ENCODE measurements at regions not wholly inside any gene's neighbourhood (a gene's known extent, or its start where the extent isn't known, plus 50 kb on each side); places are given as distances from the start of the nearest gene placed in this dataset.
"Not testable (repeated sequence)": the region's sequence is repeated elsewhere in the genome, so short reads cannot be mapped to it uniquely, and the experiment has no call there.

GRCh38 chr10:64523065-64523759 is 1002.0 kb downstream of the REEP3 start:
- DNase-seq, result no peak

- no peak for DNase-seq
Measured at GRCh38 chr10:64528294-64529002, 1007.2 kb downstream of the REEP3 start.

GRCh38 chr10:64529003-64529350 is 1007.8 kb downstream of the REEP3 start:
- DNase-seq, result no peak

DNA sequence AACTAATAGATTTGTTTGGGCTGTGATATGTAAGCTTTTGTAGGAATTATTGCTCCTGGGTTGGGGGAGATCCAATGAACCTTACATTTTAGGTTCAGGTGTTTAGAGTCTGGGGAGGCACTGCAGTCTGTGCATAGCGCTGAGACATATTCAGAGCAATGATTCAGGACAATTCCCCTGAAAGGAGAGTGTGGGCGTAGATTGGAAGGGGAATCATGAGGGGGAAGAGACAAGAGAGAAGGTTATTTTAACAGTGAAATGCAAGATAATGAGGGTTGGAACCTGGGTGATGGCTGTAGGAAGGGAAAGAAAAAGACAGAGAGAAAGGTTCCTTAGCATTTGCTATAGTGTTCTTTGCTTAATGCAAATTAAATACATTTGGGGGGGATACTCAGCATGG is 1013.4 kb downstream of the REEP3 start:
- DNase-seq, result no peak

DNA sequence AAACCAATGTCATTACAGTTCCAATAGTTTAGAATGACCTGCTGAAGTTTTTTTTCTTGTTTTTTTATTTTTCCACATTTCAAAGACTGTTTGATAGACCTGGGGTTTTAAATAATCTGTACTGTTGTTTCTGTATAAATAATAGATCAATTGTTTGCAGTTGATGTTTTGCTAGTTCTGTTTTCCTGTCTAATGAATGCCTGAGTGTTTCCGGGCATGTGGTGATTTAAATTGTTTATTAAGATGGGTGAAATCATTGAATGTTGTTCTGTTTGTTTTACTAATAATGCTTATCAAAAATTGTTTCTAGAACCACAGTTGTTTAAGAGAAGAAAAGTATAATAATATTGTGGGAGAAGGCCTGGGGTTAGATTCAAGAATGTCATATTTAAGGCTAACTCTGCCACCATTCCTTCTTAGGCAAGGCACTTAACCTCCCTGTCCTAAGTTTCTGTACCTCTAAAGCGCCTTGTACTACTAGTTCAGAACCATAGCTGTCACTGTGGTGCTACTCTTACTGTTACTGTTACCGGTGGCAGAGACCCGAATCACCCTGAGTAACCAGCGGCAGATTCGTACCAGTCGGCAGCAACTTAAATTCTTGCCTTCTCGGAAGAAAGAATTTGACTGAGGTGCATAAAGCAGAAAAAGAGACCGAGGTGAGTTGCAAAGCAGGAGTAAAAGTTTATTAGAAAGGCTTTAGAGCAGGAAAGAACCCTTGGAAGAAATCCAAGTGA is 1014.1 kb downstream of the REEP3 start:
- DNase-seq, result no peak

DNA sequence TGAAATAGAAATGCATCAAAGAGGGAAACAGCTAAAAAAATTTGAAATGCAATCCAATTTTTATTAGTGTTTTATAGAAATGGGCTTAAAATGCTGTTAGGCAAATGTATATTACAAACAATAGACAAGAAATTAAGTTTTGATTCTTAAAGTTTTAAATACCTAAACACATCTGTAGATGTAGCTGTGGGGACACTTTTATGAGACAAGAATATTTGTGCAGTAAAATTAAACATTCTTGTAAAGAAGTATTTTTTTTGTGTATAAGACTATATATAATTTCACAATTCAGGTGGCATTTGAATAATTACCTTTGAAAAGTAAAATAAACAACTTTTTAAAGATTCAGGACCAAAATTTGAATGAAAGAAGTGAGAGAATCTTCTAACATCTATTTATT is 1015.9 kb downstream of the REEP3 start:
- no peak for DNase-seq

DNA sequence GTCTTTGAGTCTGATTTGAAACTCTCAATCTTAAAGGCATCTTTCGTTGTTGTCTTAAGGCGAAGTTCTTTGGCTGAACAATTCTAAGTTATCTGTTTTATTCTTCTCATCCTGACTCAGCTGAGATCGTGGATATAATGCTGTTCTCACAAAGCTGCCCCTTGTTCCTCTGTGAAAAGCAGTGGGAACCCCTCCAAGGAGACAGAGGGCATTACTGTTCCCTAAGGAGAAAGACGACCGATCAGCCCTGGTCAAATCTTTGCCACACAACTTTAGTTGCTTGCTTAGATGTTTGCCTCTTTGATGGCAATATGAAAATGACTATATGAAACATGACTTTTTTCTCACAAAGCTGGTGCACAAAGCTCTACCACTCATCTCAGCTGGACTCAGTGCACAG is 1016.7 kb downstream of the REEP3 start:
- no peak for DNase-seq

DNA sequence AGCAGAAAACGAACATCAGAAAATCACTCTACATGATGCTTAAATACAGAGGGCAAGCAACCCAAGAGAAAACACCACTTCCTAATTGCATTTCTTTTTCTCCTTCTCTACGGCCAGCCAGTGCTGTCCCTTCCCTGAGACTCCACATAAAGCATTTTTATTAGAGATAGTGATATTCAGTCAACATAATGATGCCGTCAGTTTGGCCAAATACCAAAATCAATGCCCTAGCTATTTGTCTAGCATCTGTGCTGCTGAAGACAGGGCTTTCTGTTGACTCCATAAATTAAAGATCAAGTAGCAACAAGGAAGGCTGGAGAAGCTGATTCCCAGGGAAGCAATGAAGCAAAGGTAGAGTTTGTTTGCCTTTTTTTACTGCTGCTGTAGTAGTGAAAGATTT is 1024.9 kb downstream of the REEP3 start:
- DNase-seq, result no peak

DNA sequence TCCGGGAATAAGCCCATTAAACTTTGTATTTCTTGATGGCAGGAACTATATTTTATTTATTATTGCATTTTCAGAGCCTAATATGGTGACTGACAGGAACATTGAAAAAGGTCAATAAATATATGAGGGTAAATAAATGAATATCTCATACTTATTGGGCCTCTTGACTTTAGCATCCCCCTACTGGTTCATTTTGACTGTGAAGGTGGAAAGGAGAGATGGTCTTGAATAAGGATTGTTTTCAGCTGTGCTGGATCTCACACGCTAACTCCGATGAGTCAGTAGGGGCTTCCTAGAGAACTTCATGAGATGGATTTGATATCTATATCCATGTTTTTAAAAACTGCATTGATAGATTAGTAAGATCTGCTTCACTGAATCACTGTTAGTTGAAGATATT is 1026.0 kb downstream of the REEP3 start:
- DNase-seq, result no peak

DNA sequence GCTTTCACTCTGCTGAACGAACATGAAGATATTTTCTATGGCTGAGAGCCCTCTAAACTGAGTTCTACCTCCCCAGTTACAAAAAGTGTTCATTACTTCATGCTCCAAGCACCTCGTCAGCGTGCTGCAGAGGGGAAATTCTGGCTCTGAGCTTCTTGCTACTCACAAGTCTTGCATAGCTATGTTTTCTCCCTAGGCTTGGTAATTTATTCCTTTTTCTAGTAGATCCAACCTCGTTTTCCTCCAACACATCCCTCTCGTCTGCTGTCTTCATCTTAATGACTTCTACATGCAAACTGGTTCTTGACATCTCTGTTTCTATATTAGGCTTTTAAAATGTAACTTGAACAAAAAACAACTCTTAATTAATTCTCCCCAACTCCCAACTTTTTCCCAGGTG is 1034.5 kb downstream of the REEP3 start:
- DNase-seq, result no peak

- no peak for DNase-seq
Measured at GRCh38 chr10:64558094-64558835, 1037.1 kb downstream of the REEP3 start.

DNA sequence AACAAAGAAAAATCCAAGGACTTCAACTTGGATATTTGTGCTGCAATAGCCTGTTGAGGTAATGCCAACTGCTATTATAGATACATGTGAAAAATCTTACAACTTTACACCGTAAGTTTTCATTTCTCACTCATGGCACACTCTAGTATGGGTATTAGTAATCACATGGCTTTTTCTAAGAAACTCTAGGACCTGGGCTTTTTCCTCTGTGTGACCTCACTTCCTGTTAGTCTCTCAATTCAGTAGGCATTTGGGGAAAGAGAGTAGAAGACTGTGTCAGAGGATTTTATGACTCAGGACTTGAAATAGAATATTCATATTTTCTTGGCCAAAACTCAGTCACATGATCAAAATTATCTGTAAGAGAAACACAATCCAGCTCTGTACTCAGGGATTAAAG is 1049.9 kb downstream of the REEP3 start:
- DNase-seq, result no peak

DNA sequence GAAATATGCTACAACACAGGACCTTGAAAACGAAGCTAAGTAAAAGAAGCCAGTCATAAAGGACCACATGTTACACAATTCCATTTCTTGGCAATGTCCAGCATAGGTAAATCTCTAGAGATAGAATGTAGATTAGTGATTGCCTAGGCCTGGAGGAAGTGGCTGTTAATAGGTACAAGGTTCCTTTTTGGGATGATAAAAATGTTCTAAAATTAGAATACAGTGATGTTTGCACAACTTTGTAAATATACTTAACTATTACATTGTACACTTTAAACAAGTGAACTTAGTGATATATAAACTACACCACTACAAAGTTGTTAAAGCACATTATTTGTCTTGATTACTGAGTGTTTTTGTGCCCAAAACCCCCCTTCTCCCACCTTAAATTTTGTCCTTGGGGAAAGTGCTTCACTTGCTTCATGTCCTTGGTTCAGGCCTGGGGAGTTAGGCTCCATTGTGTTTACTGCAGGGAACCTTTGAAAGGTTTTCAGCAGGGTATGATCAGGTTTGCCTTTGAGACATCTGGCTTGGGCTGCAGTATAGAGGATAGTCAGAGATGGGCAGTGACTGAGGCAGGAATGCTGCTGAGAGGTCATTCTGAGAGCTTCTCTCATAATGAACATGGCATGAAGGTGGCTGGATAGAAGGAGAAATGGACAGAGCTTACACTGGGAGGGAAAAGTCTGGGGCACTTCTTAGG is 1052.6 kb downstream of the REEP3 start:
- no peak for DNase-seq

- DNase-seq, result no peak
Measured at GRCh38 chr10:64574371-64574770, 1053.2 kb downstream of the REEP3 start.

GRCh38 chr10:64576497-64576896 is 1055.3 kb downstream of the REEP3 start:
- DNase-seq, result no peak

- not testable (repeated sequence) for DNase-seq
Measured at GRCh38 chr10:64578757-64579156, 1057.6 kb downstream of the REEP3 start.

GRCh38 chr10:64586934-64587503 is 1065.8 kb downstream of the REEP3 start:
- no peak for DNase-seq

- no peak for DNase-seq
Measured at GRCh38 chr10:64594072-64594471, 1072.9 kb downstream of the REEP3 start.

GRCh38 chr10:64598600-64598999 is 1077.4 kb downstream of the REEP3 start:
- DNase-seq, result no peak

DNA sequence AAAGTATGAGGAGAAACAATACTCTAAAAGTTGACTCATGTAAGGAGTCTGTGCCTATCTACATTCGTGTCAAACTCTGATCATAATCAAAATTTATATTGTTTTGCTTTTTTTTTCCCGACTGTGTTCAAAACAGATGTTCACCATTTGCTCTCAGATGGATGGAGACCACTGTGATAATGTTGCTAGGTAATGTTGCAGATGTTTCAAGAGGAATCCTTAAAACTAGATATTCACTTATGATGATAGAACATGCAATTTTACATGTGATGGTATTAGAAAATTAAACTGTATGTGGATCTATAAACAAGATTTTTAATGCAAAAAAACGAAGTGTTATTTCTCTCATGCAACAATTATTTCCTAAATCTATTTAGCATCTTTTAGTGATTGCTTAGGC is 1080.1 kb downstream of the REEP3 start:
- DNase-seq, result no peak

GRCh38 chr10:64617085-64617484 is 1095.9 kb downstream of the REEP3 start:
- no peak for DNase-seq

- no peak for DNase-seq
Measured at GRCh38 chr10:64619102-64619501, 1097.9 kb downstream of the REEP3 start.

Data from central memory CD4-positive, alpha-beta T cell (primary cell).